HG02981 (cell line): ENCODE measurements at regions not wholly inside any gene's neighbourhood (a gene's known extent, or its start where the extent isn't known, plus 50 kb on each side); places are given as distances from the start of the nearest gene placed in this dataset.
"Not testable (repeated sequence)": the region's sequence is repeated elsewhere in the genome, so short reads cannot be mapped to it uniquely, and the experiment has no call there.

Source experiments
- ATAC-seq: cut with Tn5 transposase; IDR thresholded peaks from one replicate; pipeline ENCODE4 v1.9.1; 2021; ENCODE audit warnings: mild to moderate bottlenecking, moderate library complexity; ENCODE audit not compliant: unreplicated experiment

GRCh38 chr6:115460913-115461312 is 599.8 kb downstream of the FRK start:
- ATAC-seq = no peak

GRCh38 chr6:115456848-115457247 is 603.8 kb downstream of the FRK start:
- no peak for ATAC-seq

- ATAC-seq = no peak
Observed at GRCh38 chr6:115443825-115444478, 616.7 kb downstream of the FRK start.

- no peak for ATAC-seq
Observed at GRCh38 chr6:115442323-115442722, 618.4 kb downstream of the FRK start.

- ATAC-seq = no peak
Observed at GRCh38 chr6:115441651-115442050, 619.0 kb downstream of the FRK start.

GRCh38 chr6:115415378-115415777 is 645.3 kb downstream of the FRK start:
- no peak for ATAC-seq

DNA sequence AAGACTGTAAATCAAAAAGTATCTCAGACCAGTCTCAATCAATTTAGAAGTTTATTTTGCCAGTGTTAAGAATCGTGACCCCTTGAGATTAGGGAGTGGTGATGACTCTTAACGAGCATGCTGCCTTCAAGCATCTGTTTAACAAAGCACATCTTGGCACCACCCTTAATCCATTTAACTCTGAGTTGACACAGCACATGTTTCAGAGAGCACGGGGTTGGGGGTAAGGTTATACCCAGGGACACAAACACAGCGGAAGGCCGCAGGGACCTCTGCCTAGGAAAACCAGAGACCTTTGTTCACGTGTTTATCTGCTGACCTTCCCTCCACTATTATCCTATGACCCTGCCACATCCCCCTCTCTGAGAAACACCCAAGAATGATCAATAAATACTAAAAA is 645.8 kb downstream of the FRK start:
- not testable (repeated sequence) for ATAC-seq

- no peak for ATAC-seq
Observed at GRCh38 chr6:115411756-115412155, 648.9 kb downstream of the FRK start.

DNA sequence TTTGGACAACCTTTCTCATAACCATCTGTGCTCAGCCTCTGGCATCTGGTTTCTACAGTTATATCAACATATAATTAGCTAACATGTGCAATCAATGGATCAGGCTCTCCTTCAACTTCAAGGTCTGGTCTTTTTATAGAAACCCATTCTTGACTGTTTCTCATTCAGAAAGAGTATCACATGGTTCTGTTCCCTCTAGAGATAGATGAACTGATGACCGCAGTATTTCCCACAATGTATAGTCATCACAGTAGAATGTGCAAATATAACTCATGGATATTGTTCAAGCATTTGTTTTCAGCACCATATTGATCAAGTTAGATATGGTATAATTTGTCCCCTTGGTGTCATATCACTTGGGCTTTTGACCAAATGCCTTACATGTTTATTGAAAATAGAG is 656.2 kb downstream of the FRK start:
- no peak for ATAC-seq

GRCh38 chr6:115398607-115399006 is 662.1 kb downstream of the FRK start:
- ATAC-seq = no peak

- ATAC-seq = no peak
Observed at GRCh38 chr6:115396112-115396906, 664.4 kb downstream of the FRK start.

DNA sequence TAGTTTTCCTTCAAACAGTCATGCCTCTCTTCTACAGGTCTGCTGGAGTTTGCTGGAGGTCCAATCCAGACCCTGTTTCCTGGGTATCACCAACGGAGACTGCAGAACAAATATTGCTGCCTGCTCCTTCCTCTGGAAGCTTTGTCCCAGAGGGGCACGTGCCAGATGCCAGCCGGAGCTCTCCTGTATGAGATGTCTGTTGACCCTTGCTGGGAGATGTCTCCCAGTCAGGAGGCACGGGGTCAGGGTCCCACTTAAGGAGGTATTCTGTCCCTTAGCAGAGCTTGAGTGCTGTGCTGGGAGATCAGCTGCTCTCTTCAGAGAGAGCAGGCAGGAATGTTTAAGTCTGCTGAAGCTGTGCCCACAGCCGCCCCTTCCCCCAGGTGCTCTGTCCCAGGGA is 666.9 kb downstream of the FRK start:
- no peak for ATAC-seq

GRCh38 chr6:115370202-115370601 is 690.5 kb downstream of the FRK start:
- no peak for ATAC-seq

- no peak for ATAC-seq
Observed at GRCh38 chr6:115365783-115366182, 694.9 kb downstream of the FRK start.

- peak; percentile 66 for ATAC-seq
Observed at GRCh38 chr6:115363379-115363778, 697.3 kb downstream of the FRK start.

- peak; percentile 56 for ATAC-seq
Observed at GRCh38 chr6:115362234-115362633, 698.5 kb downstream of the FRK start.

- ATAC-seq = no peak
Observed at GRCh38 chr6:115360602-115361325, 699.9 kb downstream of the FRK start.

DNA sequence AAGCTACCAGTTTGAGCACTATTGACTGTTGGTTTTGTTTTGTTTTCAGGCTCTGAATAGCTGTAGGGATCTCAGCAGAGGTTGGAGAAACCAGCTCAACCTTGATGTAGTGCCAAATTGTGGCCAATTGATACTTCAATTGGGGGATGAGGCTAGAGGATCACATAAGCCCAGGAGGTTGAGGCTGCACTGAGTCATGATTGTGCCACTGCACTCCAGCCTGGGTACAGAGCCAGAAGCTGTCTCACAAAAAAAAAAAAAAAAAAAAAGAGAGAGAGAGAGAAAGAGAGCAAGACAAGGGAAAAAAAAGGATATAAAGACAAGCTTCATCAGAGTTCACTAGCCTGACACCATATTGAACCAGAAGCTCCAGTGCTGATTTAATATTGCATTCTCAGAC is 702.1 kb downstream of the FRK start:
- no peak for ATAC-seq

DNA sequence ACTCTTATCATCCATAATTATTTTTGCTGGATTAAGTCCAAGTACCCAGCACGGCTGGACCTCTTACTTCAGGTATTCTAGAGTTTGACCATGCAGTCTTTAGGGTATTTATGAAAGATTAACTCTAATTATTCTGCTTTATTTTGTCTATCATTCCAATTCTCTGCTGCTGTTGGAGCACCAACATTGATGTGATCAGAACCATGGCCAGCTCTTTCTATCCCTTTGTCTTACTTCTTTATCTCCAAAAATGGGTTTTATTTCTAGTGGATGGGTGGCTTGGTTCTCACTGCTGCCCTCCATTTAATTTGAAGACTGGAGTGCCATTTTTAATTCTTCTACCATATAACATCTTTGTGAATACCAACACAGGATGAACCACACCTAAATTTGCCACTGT is 704.3 kb downstream of the FRK start:
- no peak for ATAC-seq

- no peak for ATAC-seq
Observed at GRCh38 chr6:115323001-115323400, 737.7 kb downstream of the FRK start.

- no peak for ATAC-seq
Observed at GRCh38 chr6:115319823-115320222, 740.9 kb downstream of the FRK start.

DNA sequence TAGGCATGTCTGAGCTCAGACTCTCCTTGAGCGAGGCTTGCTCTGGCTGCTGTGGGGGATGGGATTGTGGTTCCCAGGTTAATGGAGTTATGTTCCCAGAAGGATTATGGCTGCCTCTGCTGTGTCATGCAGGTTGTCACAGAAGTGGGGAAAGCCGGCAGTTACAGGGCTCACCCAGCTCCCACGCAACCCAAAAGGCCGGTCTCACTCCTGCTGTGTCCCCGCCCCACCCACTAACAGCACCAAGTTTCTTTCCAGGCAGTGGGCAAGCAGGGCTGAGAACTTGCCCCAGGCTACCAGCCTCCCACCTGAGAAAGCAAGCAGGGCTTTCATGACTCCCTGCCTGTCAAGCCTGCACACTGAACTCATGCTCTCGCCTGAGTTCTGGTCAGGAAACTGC is 750.5 kb downstream of the FRK start:
- ATAC-seq = no peak
